ENCODE measurements at regions not wholly inside any gene's neighbourhood (a gene's known extent, or its start where the extent isn't known, plus 50 kb on each side); places are given as distances from the start of the nearest gene placed in this dataset.

- TF ChIP-seq CTCF (IDR thresholded peaks at IDR 0.05; ENCODE audit: low read depth, low read length), result no peak
- H3K4me3 ChIP-seq (ENCODE audit: low read depth, low read length), result no peak overlapping the region
Observed at GRCh38 chr12:124726596-124727263, 136.9 kb downstream of the SCARB1 start.

- no peak overlapping the region for H3K4me3 ChIP-seq (ENCODE audit: low read depth, low read length)
- TF ChIP-seq CTCF (IDR thresholded peaks at IDR 0.05; ENCODE audit: low read depth, low read length), result no peak
Observed at GRCh38 chr12:124725597-124726237, 137.9 kb downstream of the SCARB1 start.

- no peak overlapping the region for H3K4me3 ChIP-seq (ENCODE audit: low read depth, low read length)
- no peak for TF ChIP-seq CTCF (IDR thresholded peaks at IDR 0.05; ENCODE audit: low read depth, low read length)
Observed at GRCh38 chr12:124725099-124725498, 138.6 kb downstream of the SCARB1 start.

GRCh38 chr12:124722878-124723277, 140.8 kb downstream of the SCARB1 start:
- H3K4me3 ChIP-seq (ENCODE audit: low read depth, low read length), result no peak overlapping the region
- TF ChIP-seq CTCF (IDR thresholded peaks at IDR 0.05; ENCODE audit: low read depth, low read length), result no peak

GRCh38 chr12:124721501-124722162, 142.0 kb downstream of the SCARB1 start:
- H3K4me3 ChIP-seq (ENCODE audit: low read depth, low read length), result no peak overlapping the region
- no peak for TF ChIP-seq CTCF (IDR thresholded peaks at IDR 0.05; ENCODE audit: low read depth, low read length)

GRCh38 chr12:124720681-124721500, 142.8 kb downstream of the SCARB1 start:
- TF ChIP-seq CTCF (IDR thresholded peaks at IDR 0.05; ENCODE audit: low read depth, low read length), result no peak
- H3K4me3 ChIP-seq (ENCODE audit: low read depth, low read length), result no peak overlapping the region
